Endothelial cell of umbilical vein (primary cell): ENCODE measurements at regions not wholly inside any gene's neighbourhood (a gene's known extent, or its start where the extent isn't known, plus 50 kb on each side); places are given as distances from the start of the nearest gene placed in this dataset.

Experiments used
- FOS ChIP-seq: IDR thresholded peaks from 2 replicates; pipeline ENCODE4 v1.6.1; 2011; ENCODE audit warnings: mild to moderate bottlenecking, low read length, moderate library complexity, borderline replicate concordance; ENCODE audit not compliant: insufficient read depth
- POLR2A ChIP-seq: IDR thresholded peaks from 2 replicates; pipeline ENCODE4 v1.6.1; 2012; ENCODE audit warnings: low read depth, mild to moderate bottlenecking, control low read depth, low read length

- TF ChIP-seq FOS (no peak), POLR2A (no peak)
Observed at GRCh38 chr10:94074462-94074861, 80.7 kb downstream of the PLCE1 start.
